ENCODE measurements at regions not wholly inside any gene's neighbourhood (a gene's known extent, or its start where the extent isn't known, plus 50 kb on each side); places are given as distances from the start of the nearest gene placed in this dataset.

GRCh38 chr5:116785106-116785505 is 210.5 kb upstream of the SEMA6A start:
- Histone ChIP-seq H3K36me3 (no peaks in the 10 kb centered on the region), H3K9me3 (no peaks in the 10 kb centered on the region), H3K27me3 (no peaks in the 10 kb centered on the region), H3K4me3 (no peak overlapping the region), H3K4me1 (no peaks in the 10 kb centered on the region), H3K27ac (no peak overlapping the region)
- 70% methylated on average over 4 of the region's 4 CpGs for WGBS
- no peak for DNase-seq (ENCODE audit: low spot score in 2 of 2)
- no peak for TF ChIP-seq POLR2A (IDR thresholded peaks at IDR 0.05)
- TF ChIP-seq POLR2AphosphoS5 (IDR thresholded peaks at IDR 0.05), result no peak

- no peak for TF ChIP-seq CTCF (IDR thresholded peaks at IDR 0.05)
- no peak for TF ChIP-seq POLR2A (IDR thresholded peaks at IDR 0.05)
- no peak for TF ChIP-seq POLR2AphosphoS5 (IDR thresholded peaks at IDR 0.05)
- TF ChIP-seq EP300 (IDR thresholded peaks at IDR 0.05), result no peak
- no peaks in the 10 kb centered on the region for H3K27me3 ChIP-seq
- H3K4me3 ChIP-seq, result no peak overlapping the region
- H3K4me1 ChIP-seq, result peaks cover 8% of the 10 kb centered on the region
- DNase-seq (ENCODE audit: low spot score in 2 of 2), result no peak
- H3K27ac ChIP-seq, result no peak overlapping the region
- no peaks in the 10 kb centered on the region for H3K9me3 ChIP-seq
- H3K36me3 ChIP-seq, result no peaks in the 10 kb centered on the region
- 62% methylated on average over 6 of the region's 6 CpGs for WGBS
These were observed 205.2 kb upstream of the SEMA6A start for GRCh38 chr5:116779846-116780245.

- Histone ChIP-seq H3K27me3 (no peaks in the 10 kb centered on the region), H3K9me3 (no peaks in the 10 kb centered on the region), H3K27ac (no peak overlapping the region), H3K4me3 (no peak overlapping the region), H3K36me3 (no peaks in the 10 kb centered on the region), H3K4me1 (peaks cover 8% of the 10 kb centered on the region)
- TF ChIP-seq CTCF (IDR thresholded peaks at IDR 0.05) (no peak), EP300 (IDR thresholded peaks at IDR 0.05) (no peak), POLR2AphosphoS5 (IDR thresholded peaks at IDR 0.05) (no peak), POLR2A (IDR thresholded peaks at IDR 0.05) (no peak)
- no peak for DNase-seq (ENCODE audit: low spot score in 2 of 2)
- WGBS, result 84% methylated on average over 2 of the region's 2 CpGs
These were observed 204.1 kb upstream of the SEMA6A start for GRCh38 chr5:116778651-116779280.

GRCh38 chr5:116778032-116778431 is 203.4 kb upstream of the SEMA6A start:
- H3K4me1 ChIP-seq, result peaks cover 8% of the 10 kb centered on the region
- WGBS, result 51% methylated on average over 10 of the region's 10 CpGs
- no peaks in the 10 kb centered on the region for H3K36me3 ChIP-seq
- no peaks in the 10 kb centered on the region for H3K27me3 ChIP-seq
- no peak overlapping the region for H3K4me3 ChIP-seq
- DNase-seq (ENCODE audit: low spot score in 2 of 2), result no peak
- H3K9me3 ChIP-seq, result no peaks in the 10 kb centered on the region
- TF ChIP-seq CTCF (IDR thresholded peaks at IDR 0.05) (no peak), POLR2AphosphoS5 (IDR thresholded peaks at IDR 0.05) (no peak), POLR2A (IDR thresholded peaks at IDR 0.05) (no peak), EP300 (IDR thresholded peaks at IDR 0.05) (no peak)
- H3K27ac ChIP-seq, result no peak overlapping the region

GRCh38 chr5:116773926-116774325 is 199.3 kb upstream of the SEMA6A start:
- no peaks in the 10 kb centered on the region for H3K27me3 ChIP-seq
- H3K4me1 ChIP-seq, result peaks cover 26% of the 10 kb centered on the region
- TF ChIP-seq POLR2A (IDR thresholded peaks at IDR 0.05) (no peak), CTCF (IDR thresholded peaks at IDR 0.05) (no peak), EP300 (IDR thresholded peaks at IDR 0.05) (no peak), POLR2AphosphoS5 (IDR thresholded peaks at IDR 0.05) (no peak)
- 93% methylated on average over 5 of the region's 5 CpGs for whole genome bisulfite sequencing
- H3K27ac ChIP-seq, result no peak overlapping the region
- no peak overlapping the region for H3K4me3 ChIP-seq
- H3K36me3 ChIP-seq, result no peaks in the 10 kb centered on the region
- no peak for DNase-seq (ENCODE audit: low spot score in 2 of 2)
- H3K9me3 ChIP-seq, result no peaks in the 10 kb centered on the region

GRCh38 chr5:116772806-116773205 is 198.2 kb upstream of the SEMA6A start:
- Histone ChIP-seq H3K9me3 (no peaks in the 10 kb centered on the region), H3K4me1 (peaks cover 22% of the 10 kb centered on the region), H3K36me3 (no peaks in the 10 kb centered on the region), H3K4me3 (no peak overlapping the region), H3K27ac (no peak overlapping the region), H3K27me3 (no peaks in the 10 kb centered on the region)
- TF ChIP-seq CTCF (IDR thresholded peaks at IDR 0.05), result no peak
- 49% methylated on average over 3 of the region's 3 CpGs for WGBS
- no peak for DNase-seq (ENCODE audit: low spot score in 2 of 2)
